Tibial nerve (tissue), 4 donors: ENCODE measurements at regions not wholly inside any gene's neighbourhood (a gene's known extent, or its start where the extent isn't known, plus 50 kb on each side); places are given as distances from the start of the nearest gene placed in this dataset.

Experiments used
- CTCF ChIP-seq, 5 experiments: fragments of 200-600 bp in 3 of 5; fragments of 450-650 bp in 2 of 5; sonication (generic) in 3 of 5; IDR thresholded peaks; one replicate each; pipeline ENCODE4 v1.5.1; 2016 to 2019; ENCODE audit warnings: antibody characterized with exemption in 5 of 5, mild to moderate bottlenecking in 3 of 5, moderate library complexity in 2 of 5
- EP300 ChIP-seq, 2 donors: sonication (generic); formaldehyde crosslinking; IDR thresholded peaks; one replicate each; pipeline ENCODE4 v1.6.1; 2017; ENCODE audit warnings: antibody characterized with exemption in 2 of 2, mild to moderate bottlenecking in 1 of 2
- POLR2A ChIP-seq, 2 donors: fragments of 450-650 bp; IDR thresholded peaks; one replicate each; pipeline ENCODE4 v1.6.1; 2017; ENCODE audit warnings: antibody characterized with exemption in 2 of 2, mild to moderate bottlenecking in 2 of 2, moderate library complexity in 2 of 2

GRCh38 chr4:23630110-23630509 lies 259.7 kb downstream of the PPARGC1A start:
- TF ChIP-seq CTCF (IDR thresholded peaks at IDR 0.05) (no peak), POLR2A (IDR thresholded peaks at IDR 0.05) (no peak), EP300 (IDR thresholded peaks at IDR 0.05) (no peak)
